ENCODE measurements at regions not wholly inside any gene's neighbourhood (a gene's known extent, or its start where the extent isn't known, plus 50 kb on each side); places are given as distances from the start of the nearest gene placed in this dataset.

- Mint-ChIP-seq H3K9me3 (no peaks in the 10 kb centered on the region), H3K36me3 (no peaks in the 10 kb centered on the region), H3K4me1 (no peaks in the 10 kb centered on the region), H3K4me3 (no peak overlapping the region), H3K27ac (no peak overlapping the region), H3K27me3 (peaks cover 3 to 11% of the 10 kb centered on the region in 2 donors)
- ChIA-PET POLR2A (no interaction called here), CTCF (interaction anchor here in 1 of 2 donors (0.6 to 1.0 kb wide), 2 partner anchors 18 to 33 kb away, joined by 4 read pairs; no protein-coding TSS in a partner anchor)
- ATAC-seq (replicated peaks in 1 of 4) (no peak), DNase-seq (no peak)
- H3K4me3 ChIP-seq (ENCODE audit: control insufficient read depth in 1 of 2, extremely low read depth in 1 of 2, low read length in 1 of 2): no peak overlapping the region
- no peaks in the 10 kb centered on the region for H3K4me1 ChIP-seq (ENCODE audit: control insufficient read depth in 1 of 2, extremely low read depth in 1 of 2, insufficient read depth in 2 of 2, low read length in 2 of 2)
- peaks cover 0 to 19% of the 10 kb centered on the region in 2 experiments for H3K27me3 ChIP-seq (replicated peaks in 1 of 2; ENCODE audit: control insufficient read depth in 2 of 2, extremely low read depth in 1 of 2, insufficient read depth in 2 of 2, low read length in 1 of 2)
- no peaks in the 10 kb centered on the region for H3K36me3 ChIP-seq (ENCODE audit: control insufficient read depth in 2 of 2, extremely low read depth in 1 of 2, insufficient read depth in 1 of 2, low read length in 1 of 2)
- WGBS (ENCODE audit: insufficient coverage): 63% methylated on average over 4 of the region's 8 CpGs
- H3K9me3 ChIP-seq: no peaks in the 10 kb centered on the region
- no peak overlapping the region for H3K27ac ChIP-seq (ENCODE audit: low read length)
Measured at GRCh38 chr9:38154501-38155421, 85.7 kb upstream of the SHB start.

- no peak for ATAC-seq (replicated peaks in 1 of 4)
- peaks cover 0 to 21% of the 10 kb centered on the region in 2 experiments for H3K27me3 ChIP-seq (replicated peaks in 1 of 2; ENCODE audit: control insufficient read depth in 2 of 2, extremely low read depth in 1 of 2, insufficient read depth in 2 of 2, low read length in 1 of 2)
- Mint-ChIP-seq H3K36me3 (no peaks in the 10 kb centered on the region), H3K4me3 (no peak overlapping the region), H3K9me3 (no peaks in the 10 kb centered on the region), H3K4me1 (no peaks in the 10 kb centered on the region), H3K27me3 (peaks cover 6 to 11% of the 10 kb centered on the region in 2 donors), H3K27ac (no peak overlapping the region)
- ChIA-PET CTCF (no interaction called here), POLR2A (no interaction called here)
- H3K4me3 ChIP-seq (ENCODE audit: control insufficient read depth in 1 of 2, extremely low read depth in 1 of 2, low read length in 1 of 2): no peak overlapping the region
- no peaks in the 10 kb centered on the region for H3K4me1 ChIP-seq (ENCODE audit: control insufficient read depth in 1 of 2, extremely low read depth in 1 of 2, insufficient read depth in 2 of 2, low read length in 2 of 2)
- 80% methylated on average over 2 of the region's 4 CpGs for WGBS (ENCODE audit: insufficient coverage)
- no peak for DNase-seq
- no peaks in the 10 kb centered on the region for H3K36me3 ChIP-seq (ENCODE audit: control insufficient read depth in 2 of 2, extremely low read depth in 1 of 2, insufficient read depth in 1 of 2, low read length in 1 of 2)
- no peak overlapping the region for H3K27ac ChIP-seq (ENCODE audit: low read length)
- no peaks in the 10 kb centered on the region for H3K9me3 ChIP-seq
Measured at GRCh38 chr9:38153910-38154291, 84.9 kb upstream of the SHB start.

GRCh38 chr9:38153152-38153909 is 84.3 kb upstream of the SHB start:
- H3K27ac Mint-ChIP-seq: no peak overlapping the region
- WGBS (ENCODE audit: insufficient coverage): 87% methylated on average over 4 of the region's 6 CpGs
- peaks cover 0 to 21% of the 10 kb centered on the region in 2 experiments for H3K27me3 ChIP-seq (replicated peaks in 1 of 2; ENCODE audit: control insufficient read depth in 2 of 2, extremely low read depth in 1 of 2, insufficient read depth in 2 of 2, low read length in 1 of 2)
- H3K4me3 ChIP-seq (ENCODE audit: control insufficient read depth in 1 of 2, extremely low read depth in 1 of 2, low read length in 1 of 2): no peak overlapping the region
- H3K36me3 Mint-ChIP-seq: no peaks in the 10 kb centered on the region
- ATAC-seq (replicated peaks in 1 of 4): no peak
- H3K4me1 Mint-ChIP-seq: no peaks in the 10 kb centered on the region
- POLR2A ChIA-PET: no interaction called here
- no peak for DNase-seq
- no peaks in the 10 kb centered on the region for H3K9me3 ChIP-seq
- H3K27ac ChIP-seq (ENCODE audit: low read length): no peak overlapping the region
- no peaks in the 10 kb centered on the region for H3K4me1 ChIP-seq (ENCODE audit: control insufficient read depth in 1 of 2, extremely low read depth in 1 of 2, insufficient read depth in 2 of 2, low read length in 2 of 2)
- no peaks in the 10 kb centered on the region for H3K9me3 Mint-ChIP-seq
- H3K36me3 ChIP-seq (ENCODE audit: control insufficient read depth in 2 of 2, extremely low read depth in 1 of 2, insufficient read depth in 1 of 2, low read length in 1 of 2): no peaks in the 10 kb centered on the region
- no peak overlapping the region for H3K4me3 Mint-ChIP-seq
- CTCF ChIA-PET: no interaction called here
- H3K27me3 Mint-ChIP-seq: peaks cover 6 to 11% of the 10 kb centered on the region in 2 donors

GRCh38 chr9:38149647-38150046 is 80.6 kb upstream of the SHB start:
- DNase-seq: no peak
- Histone ChIP-seq H3K27ac (ENCODE audit: low read length) (no peak overlapping the region), H3K4me3 (ENCODE audit: control insufficient read depth in 1 of 2, extremely low read depth in 1 of 2, low read length in 1 of 2) (no peak overlapping the region), H3K36me3 (ENCODE audit: control insufficient read depth in 2 of 2, extremely low read depth in 1 of 2, insufficient read depth in 1 of 2, low read length in 1 of 2) (no peaks in the 10 kb centered on the region), H3K9me3 (no peaks in the 10 kb centered on the region), H3K27me3 (replicated peaks in 1 of 2; ENCODE audit: control insufficient read depth in 2 of 2, extremely low read depth in 1 of 2, insufficient read depth in 2 of 2, low read length in 1 of 2) (peaks cover 0 to 34% of the 10 kb centered on the region in 2 experiments), H3K4me1 (ENCODE audit: control insufficient read depth in 1 of 2, extremely low read depth in 1 of 2, insufficient read depth in 2 of 2, low read length in 2 of 2) (no peaks in the 10 kb centered on the region)
- no peak overlapping the region for H3K27ac Mint-ChIP-seq
- CTCF ChIA-PET: no interaction called here
- H3K9me3 Mint-ChIP-seq: no peaks in the 10 kb centered on the region
- H3K4me3 Mint-ChIP-seq: no peak overlapping the region
- H3K36me3 Mint-ChIP-seq: no peaks in the 10 kb centered on the region
- H3K4me1 Mint-ChIP-seq: no peaks in the 10 kb centered on the region
- WGBS (ENCODE audit: insufficient coverage): 40% methylated on average over 2 of the region's 3 CpGs
- POLR2A ChIA-PET: no interaction called here
- ATAC-seq (replicated peaks in 1 of 4): no peak
- peaks cover 12 to 23% of the 10 kb centered on the region in 2 donors for H3K27me3 Mint-ChIP-seq

- Mint-ChIP-seq H3K9me3 (no peaks in the 10 kb centered on the region), H3K27me3 (peaks cover 25 to 30% of the 10 kb centered on the region in 2 donors), H3K36me3 (no peaks in the 10 kb centered on the region), H3K4me3 (no peak overlapping the region), H3K4me1 (no peaks in the 10 kb centered on the region), H3K27ac (no peak overlapping the region)
- peaks cover 0 to 26% of the 10 kb centered on the region in 2 experiments for H3K27me3 ChIP-seq (replicated peaks in 1 of 2; ENCODE audit: control insufficient read depth in 2 of 2, extremely low read depth in 1 of 2, insufficient read depth in 2 of 2, low read length in 1 of 2)
- H3K27ac ChIP-seq (ENCODE audit: low read length): no peak overlapping the region
- H3K4me3 ChIP-seq (ENCODE audit: control insufficient read depth in 1 of 2, extremely low read depth in 1 of 2, low read length in 1 of 2): no peak overlapping the region
- CTCF ChIA-PET: no interaction called here
- DNase-seq (no peak), ATAC-seq (replicated peaks in 1 of 4) (no peak)
- POLR2A ChIA-PET: no interaction called here
- H3K36me3 ChIP-seq (ENCODE audit: control insufficient read depth in 2 of 2, extremely low read depth in 1 of 2, insufficient read depth in 1 of 2, low read length in 1 of 2): no peaks in the 10 kb centered on the region
- WGBS (ENCODE audit: insufficient coverage): 82% methylated on average over 8 of the region's 8 CpGs
- no peaks in the 10 kb centered on the region for H3K4me1 ChIP-seq (ENCODE audit: control insufficient read depth in 1 of 2, extremely low read depth in 1 of 2, insufficient read depth in 2 of 2, low read length in 2 of 2)
- H3K9me3 ChIP-seq: no peaks in the 10 kb centered on the region
Measured at GRCh38 chr9:38146844-38147243, 77.8 kb upstream of the SHB start.

GRCh38 chr9:38145526-38146053 is 76.6 kb upstream of the SHB start:
- ChIA-PET CTCF (no interaction called here), POLR2A (interaction anchor here in 1 of 2 donors (0.6 kb wide), 1 partner anchor 17 kb away, joined by 6 read pairs; no protein-coding TSS in a partner anchor)
- no peak overlapping the region for H3K4me3 ChIP-seq (ENCODE audit: control insufficient read depth in 1 of 2, extremely low read depth in 1 of 2, low read length in 1 of 2)
- Mint-ChIP-seq H3K27ac (no peak overlapping the region), H3K9me3 (no peaks in the 10 kb centered on the region), H3K4me1 (no peaks in the 10 kb centered on the region), H3K27me3 (peaks cover 32 to 34% of the 10 kb centered on the region in 2 donors), H3K4me3 (no peak overlapping the region), H3K36me3 (no peaks in the 10 kb centered on the region)
- peaks cover 0 to 26% of the 10 kb centered on the region in 2 experiments for H3K27me3 ChIP-seq (replicated peaks in 1 of 2; ENCODE audit: control insufficient read depth in 2 of 2, extremely low read depth in 1 of 2, insufficient read depth in 2 of 2, low read length in 1 of 2)
- DNase-seq: no peak
- H3K27ac ChIP-seq (ENCODE audit: low read length): no peak overlapping the region
- no peaks in the 10 kb centered on the region for H3K36me3 ChIP-seq (ENCODE audit: control insufficient read depth in 2 of 2, extremely low read depth in 1 of 2, insufficient read depth in 1 of 2, low read length in 1 of 2)
- WGBS (ENCODE audit: insufficient coverage): 90% methylated on average over 5 of the region's 6 CpGs
- H3K4me1 ChIP-seq (ENCODE audit: control insufficient read depth in 1 of 2, extremely low read depth in 1 of 2, insufficient read depth in 2 of 2, low read length in 2 of 2): no peaks in the 10 kb centered on the region
- no peak for ATAC-seq (replicated peaks in 1 of 4)
- no peaks in the 10 kb centered on the region for H3K9me3 ChIP-seq

All from T-cell (primary cell).